IMR-90 (cell line): ENCODE measurements at regions not wholly inside any gene's neighbourhood (a gene's known extent, or its start where the extent isn't known, plus 50 kb on each side); places are given as distances from the start of the nearest gene placed in this dataset.

ENCODE experiments used
- ATAC-seq: fragments of 200-7000 bp; cut with Tn5 transposase; 2 replicates; pipeline ENCODE4 v1.9.1; 2020; ENCODE audit warnings: low read depth, mild to moderate bottlenecking, moderate library complexity
- BruUV-seq: library from RNA; stranded (reverse); fragments of 400-500 nt; replicated peaks from 2 replicates; lab custom pipeline; 2021; lab: Mats Ljungman, UMichigan
- CTCF ChIA-PET: fragments of 300-600 bp; formaldehyde crosslinking; extraction: SDS; loops from one replicate; lab custom pipeline; 2021; ENCODE audit warnings: antibody characterized with exemption; lab: Yijun Ruan, JAX
- POLR2A ChIA-PET: fragments of 300-600 bp; sonication (Branson Sonifier 250); formaldehyde crosslinking; loops from one replicate; lab custom pipeline; 2022; ENCODE audit warnings: antibody characterized with exemption; ENCODE audit not compliant: unreplicated experiment; lab: Charles Lee
- DNase-seq: peaks from one replicate; pipeline ENCODE4 v3.0.0; 2013
- H2AFZ ChIP-seq: replicated peaks from 2 replicates; pipeline ENCODE3; 2013; ENCODE audit warnings: low read length, mild to moderate bottlenecking; ENCODE audit not compliant: poor library complexity
- H2AK5ac ChIP-seq: 2 replicates; pipeline ENCODE4 v1.6.1; 2013; ENCODE audit warnings: low read depth, low read length, inconsistent platforms
- H2AK9ac ChIP-seq: replicated peaks from 2 replicates; pipeline ENCODE3; 2013; ENCODE audit warnings: mild to moderate bottlenecking, low read depth, low read length, moderate library complexity; ENCODE audit not compliant: poor library complexity
- H2BK120ac ChIP-seq: 2 replicates; pipeline ENCODE4 v1.6.1; 2013; ENCODE audit warnings: low read depth, low read length, inconsistent platforms
- H2BK15ac ChIP-seq: 3 replicates; pipeline ENCODE4 v1.6.1; 2013; ENCODE audit warnings: low read depth, low read length, inconsistent platforms
- H2BK20ac ChIP-seq: 2 replicates; pipeline ENCODE4 v1.6.1; 2013; ENCODE audit warnings: low read depth, mild to moderate bottlenecking, inconsistent platforms, low read length, moderate library complexity
- H2BK5ac ChIP-seq: 2 replicates; pipeline ENCODE4 v1.6.1; 2013; ENCODE audit warnings: mild to moderate bottlenecking, low read depth, low read length, inconsistent platforms; ENCODE audit not compliant: poor library complexity, severe bottlenecking
- H3K14ac ChIP-seq: replicated peaks from 2 replicates; pipeline ENCODE4 v1.6.1; 2013; ENCODE audit warnings: low read depth, low read length, inconsistent platforms
- H3K18ac ChIP-seq: 2 replicates; pipeline ENCODE4 v1.6.1; 2013; ENCODE audit warnings: low read depth, low read length, control low read depth
- H3K23ac ChIP-seq: 2 replicates; pipeline ENCODE4 v1.6.1; 2013; ENCODE audit warnings: low read depth, low read length, inconsistent platforms
- H3K27ac ChIP-seq: 2 replicates; pipeline ENCODE4 v1.5.1; 2013; ENCODE audit warnings: mild to moderate bottlenecking, control low read depth, low read length; ENCODE audit not compliant: insufficient read depth
- H3K27me3 ChIP-seq: 2 replicates; pipeline ENCODE4 v1.6.1; 2013; ENCODE audit warnings: low read length; ENCODE audit not compliant: control insufficient read depth, insufficient read depth
- H3K36me3 ChIP-seq: 2 replicates; pipeline ENCODE4 v1.6.1; 2013; ENCODE audit warnings: low read length, mixed read lengths; ENCODE audit not compliant: control insufficient read depth, insufficient read depth
- H3K4ac ChIP-seq: 2 replicates; pipeline ENCODE4 v1.6.1; 2013; ENCODE audit warnings: low read depth, low read length, inconsistent platforms
- H3K4me1 ChIP-seq: 2 replicates; pipeline ENCODE4 v1.6.1; 2013; ENCODE audit warnings: low read length, mixed read lengths; ENCODE audit not compliant: control insufficient read depth, insufficient read depth
- H3K4me2 ChIP-seq: 2 replicates; pipeline ENCODE4 v1.6.1; 2013; ENCODE audit warnings: low read depth, mild to moderate bottlenecking, control low read depth, low read length, moderate library complexity
- H3K4me3 ChIP-seq: 2 replicates; pipeline ENCODE4 v1.5.1; 2013; ENCODE audit warnings: low read depth, mild to moderate bottlenecking, control low read depth, low read length, moderate library complexity; ENCODE audit not compliant: insufficient read depth
- H3K56ac ChIP-seq: 2 replicates; pipeline ENCODE4 v1.6.1; 2013; ENCODE audit warnings: low read length, inconsistent platforms; ENCODE audit not compliant: insufficient read depth; ENCODE audit errors: extremely low read depth
- H3K79me1 ChIP-seq, 2 experiments: 2 replicates each; pipeline ENCODE4 v1.6.1; 2013; ENCODE audit warnings: low read length in 2 of 2, inconsistent platforms in 1 of 2, low read depth in 1 of 2
- H3K9ac ChIP-seq: 2 replicates; pipeline ENCODE4 v1.6.1; 2013; ENCODE audit warnings: low read depth, low read length, control low read depth
- H3K9me1 ChIP-seq: 2 replicates; pipeline ENCODE4 v1.6.1; 2013; ENCODE audit warnings: low read length, inconsistent platforms; ENCODE audit not compliant: insufficient read depth
- H3K9me3 ChIP-seq: 2 replicates; pipeline ENCODE4 v1.6.1; 2013; ENCODE audit warnings: low read length; ENCODE audit not compliant: control insufficient read depth, insufficient read depth
- H4K20me1 ChIP-seq: 2 replicates; pipeline ENCODE4 v1.6.1; 2013; ENCODE audit warnings: low read length, inconsistent platforms; ENCODE audit not compliant: insufficient read depth
- H4K5ac ChIP-seq: 2 replicates; pipeline ENCODE4 v1.6.1; 2013; ENCODE audit warnings: mild to moderate bottlenecking, low read depth, low read length, control low read depth
- H4K8ac ChIP-seq, 2 experiments: 2 replicates each; pipeline ENCODE4 v1.6.1; 2013; ENCODE audit warnings: low read depth in 2 of 2, low read length in 2 of 2, control low read depth in 1 of 2, inconsistent platforms in 1 of 2
- H4K91ac ChIP-seq: 2 replicates; pipeline ENCODE4 v1.6.1; 2013; ENCODE audit warnings: low read depth, low read length, inconsistent platforms; ENCODE audit not compliant: insufficient read depth
- CEBPB ChIP-seq: IDR thresholded peaks from 2 replicates; pipeline ENCODE4 v1.6.1; 2012; ENCODE audit warnings: low read depth, low read length, improper control_type of control experiment
- CHD1 ChIP-seq: IDR thresholded peaks from 2 replicates; pipeline ENCODE4 v1.6.1; 2012; ENCODE audit warnings: low read depth, low read length, improper control_type of control experiment
- MXI1 ChIP-seq: IDR thresholded peaks from 2 replicates; pipeline ENCODE4 v1.6.1; 2012; ENCODE audit warnings: low read depth, mild to moderate bottlenecking, low read length, moderate library complexity, borderline replicate concordance
- RCOR1 ChIP-seq: IDR thresholded peaks from 2 replicates; pipeline ENCODE4 v1.6.1; 2012; ENCODE audit warnings: mild to moderate bottlenecking, low read length, improper control_type of control experiment; ENCODE audit not compliant: insufficient replicate concordance
- RFX5 ChIP-seq: IDR thresholded peaks from 2 replicates; pipeline ENCODE4 v1.8.0; 2012; ENCODE audit warnings: low read depth, mild to moderate bottlenecking, low read length, moderate library complexity
- WGBS, 2 experiments: methylation state at CpG; one replicate each; pipeline versions ENCODE4 v1.1.5 to v1.1.7; 2013; ENCODE audit warnings: missing lambda C conversion rate in 2 of 2; ENCODE audit not compliant: insufficient read length in 1 of 2; ENCODE audit errors: extremely low coverage in 2 of 2; 5-methylcytosine and 5-hydroxymethylcytosine counted together
- dilution Hi-C: fragments of 300-500 bp; cut with HindIII; formaldehyde crosslinking; loops from one replicate; pipeline ENCODE4 v1.14.3; 2018; ENCODE audit warnings: low sequenced_read_pairs; ENCODE audit not compliant: unreplicated experiment
- in situ Hi-C: fragments of 300-500 bp; cut with MboI; formaldehyde crosslinking; loops from 3 replicates; pipeline ENCODE4 v1.14.3; 2019; ENCODE audit warnings: low sequenced_read_pairs, inconsistent platforms, mixed read lengths
- intact Hi-C: fragments of 100-400 bp; cut with micrococcal nuclease; formaldehyde crosslinking; loops from 2 replicates; pipeline ENCODE4 v1.10.0; 2022
- TF ChIP-seq, protein P1 (sequence below): fragments of 150-350 bp; IDR thresholded peaks from 2 replicates; pipeline ENCODE4 v1.6.1; 2017; ENCODE audit warnings: mild to moderate bottlenecking, antibody characterized with exemption, low read length, low read depth

DNA sequence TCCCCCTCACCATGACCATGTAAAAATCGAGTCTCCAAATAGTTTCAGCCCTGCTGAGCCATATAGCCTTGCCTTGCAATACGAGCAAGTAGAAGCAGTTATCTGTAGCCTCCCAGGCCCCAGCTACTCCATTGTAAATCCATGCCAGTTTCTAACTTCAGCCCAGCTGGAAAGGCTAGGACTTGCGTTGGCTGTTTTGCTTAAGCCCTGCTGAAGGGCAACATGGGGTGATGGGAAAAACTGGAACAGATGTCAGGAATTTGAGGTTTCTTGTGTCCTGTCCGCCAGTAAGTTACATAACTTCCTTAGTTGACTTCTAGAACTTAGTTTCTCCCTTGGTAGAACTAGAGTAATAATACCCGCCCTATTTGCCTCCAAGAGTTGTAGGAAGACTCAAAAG, 216.0 kb upstream of the SERP2 start:
- Histone ChIP-seq H3K9me3 (no peaks in the 10 kb centered on the region), H3K79me1 (no peaks in the 10 kb centered on the region), H2BK5ac (no peak overlapping the region), H2AFZ (no peak overlapping the region), H3K4me3 (no peak overlapping the region), H3K27ac (no peak overlapping the region), H3K4me1 (peaks cover 7% of the 10 kb centered on the region), H3K9me1 (peaks cover 4% of the 10 kb centered on the region; the same call in 1 of the 2 replicates), H4K8ac (no peak overlapping the region), H3K4me2 (no peak overlapping the region), H4K91ac (no peak overlapping the region), H3K56ac (no peak overlapping the region), H3K36me3 (no peaks in the 10 kb centered on the region), H3K27me3 (peaks cover 2% of the 10 kb centered on the region; the same call in 1 of the 2 replicates), H2AK5ac (no peak overlapping the region), H3K14ac (no peak overlapping the region), H4K5ac (no peak overlapping the region), H3K18ac (no peak overlapping the region), H2AK9ac (no peak overlapping the region), H3K9ac (no peak overlapping the region), H3K4ac (no peak overlapping the region), H4K20me1 (no peaks in the 10 kb centered on the region), H2BK120ac (no peak overlapping the region), H2BK20ac (no peak overlapping the region), H3K23ac (no peak overlapping the region), H2BK15ac (no peak overlapping the region)
- DNase-seq: no peak
- intact Hi-C loops: no loop called here
- ATAC-seq: no peak
- dilution Hi-C loops: no loop called here
- BruUV-seq: no TSS peak
- ChIA-PET CTCF (no interaction called here), POLR2A (no interaction called here)
- TF ChIP-seq RCOR1: no peak
- no peak for TF ChIP-seq RFX5
- TF ChIP-seq CHD1: no peak
- TF ChIP-seq, protein P1, sequence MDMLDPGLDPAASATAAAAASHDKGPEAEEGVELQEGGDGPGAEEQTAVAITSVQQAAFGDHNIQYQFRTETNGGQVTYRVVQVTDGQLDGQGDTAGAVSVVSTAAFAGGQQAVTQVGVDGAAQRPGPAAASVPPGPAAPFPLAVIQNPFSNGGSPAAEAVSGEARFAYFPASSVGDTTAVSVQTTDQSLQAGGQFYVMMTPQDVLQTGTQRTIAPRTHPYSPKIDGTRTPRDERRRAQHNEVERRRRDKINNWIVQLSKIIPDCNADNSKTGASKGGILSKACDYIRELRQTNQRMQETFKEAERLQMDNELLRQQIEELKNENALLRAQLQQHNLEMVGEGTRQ: no peak
- TF ChIP-seq MXI1: no peak
- no peak for TF ChIP-seq CEBPB
- in situ Hi-C loops: no loop called here
- WGBS, 2 experiments: 64% methylated on average over 2 of the region's 5 CpGs; no CpG with 5 or more reads in 1 of the 2 experiments
